Nephron (organoid): ENCODE measurements at regions not wholly inside any gene's neighbourhood (a gene's known extent, or its start where the extent isn't known, plus 50 kb on each side); places are given as distances from the start of the nearest gene placed in this dataset.

ENCODE experiments used
- H3K27ac Mint-ChIP-seq, 3 experiments: 2 replicates each; pipeline ENCODE4 v1.8.0; 2020; ENCODE audit warnings: mixed read lengths in 3 of 3, mild to moderate bottlenecking in 2 of 3, moderate library complexity in 1 of 3
- H3K27me3 Mint-ChIP-seq: 2 replicates; pipeline ENCODE4 v1.8.0; 2021; ENCODE audit warnings: low read depth, mild to moderate bottlenecking, moderate library complexity, mixed read lengths
- H3K36me3 Mint-ChIP-seq: 2 replicates; pipeline ENCODE4 v1.8.0; 2020; ENCODE audit warnings: low read depth, mixed read lengths
- H3K4me1 Mint-ChIP-seq: 2 replicates; pipeline ENCODE4 v1.8.0; 2020; ENCODE audit warnings: mixed read lengths
- H3K4me3 Mint-ChIP-seq, 3 experiments: 2 replicates each; pipeline ENCODE4 v1.8.0; 2020; ENCODE audit warnings: mild to moderate bottlenecking in 3 of 3, mixed read lengths in 3 of 3, moderate library complexity in 2 of 3
- H3K9me3 Mint-ChIP-seq: 2 replicates; pipeline ENCODE4 v1.8.0; 2020; ENCODE audit warnings: mixed read lengths
- CTCF ChIP-seq, 3 experiments: fragments of 200-600 bp; sonication (generic); IDR thresholded peaks; one replicate each; pipeline ENCODE4 v1.5.0; 2021; ENCODE audit warnings: antibody characterized with exemption in 3 of 3; ENCODE audit not compliant: unreplicated experiment in 3 of 3

DNA sequence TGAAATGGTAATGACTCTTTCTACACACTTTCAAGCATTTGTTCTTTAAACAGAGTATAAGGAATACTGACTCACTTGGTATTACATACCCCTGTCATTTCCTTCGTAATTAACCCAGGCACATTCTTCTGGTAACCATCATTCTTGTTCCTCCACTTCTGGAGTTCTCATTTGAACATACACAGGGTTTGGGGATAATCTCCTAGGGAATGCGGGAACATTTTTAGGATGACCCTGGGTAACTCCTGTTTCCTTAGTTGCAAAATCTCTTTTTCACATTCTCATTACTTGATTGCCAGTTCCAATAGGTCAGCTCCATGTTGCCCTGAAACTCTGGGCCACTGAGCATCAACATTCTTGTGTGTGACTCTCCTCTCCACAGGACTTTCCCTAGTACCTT, 51.5 kb upstream of the E2F3 start:
- Mint-ChIP-seq H3K36me3 (no peaks in the 10 kb centered on the region), H3K27me3 (no peaks in the 10 kb centered on the region), H3K4me3 (no peak overlapping the region)

GRCh38 chr6:20351534-20351933, 50.1 kb upstream of the E2F3 start:
- Mint-ChIP-seq H3K27me3 (no peaks in the 10 kb centered on the region), H3K36me3 (no peaks in the 10 kb centered on the region), H3K4me3 (no peak overlapping the region), H3K9me3 (peaks cover 5% of the 10 kb centered on the region), H3K27ac (no peak overlapping the region), H3K4me1 (no peaks in the 10 kb centered on the region)
- no peak for TF ChIP-seq CTCF (IDR thresholded peaks at IDR 0.05; ENCODE audit: unreplicated experiment in 3 of 3)

More for the DNA sequence above, 51.5 kb upstream of the E2F3 start:
- no peak for TF ChIP-seq CTCF (IDR thresholded peaks at IDR 0.05; ENCODE audit: unreplicated experiment in 3 of 3)
- Mint-ChIP-seq H3K27ac (no peak overlapping the region), H3K9me3 (peaks cover 5% of the 10 kb centered on the region), H3K4me1 (no peaks in the 10 kb centered on the region)
